ENCODE measurements at regions not wholly inside any gene's neighbourhood (a gene's known extent, or its start where the extent isn't known, plus 50 kb on each side); places are given as distances from the start of the nearest gene placed in this dataset.

- TF ChIP-seq CTCF (conservative IDR thresholded peaks at IDR 0.05; ENCODE audit: low read depth, low read length) (no peak), CHD1 (IDR thresholded peaks at IDR 0.05; ENCODE audit: low read depth, low read length) (no peak), RFX5 (IDR thresholded peaks at IDR 0.05; ENCODE audit: low read depth, low read length) (no peak), RAD21 (IDR thresholded peaks at IDR 0.05; ENCODE audit: low read length) (no peak), POLR2A (IDR thresholded peaks at IDR 0.05; ENCODE audit: low read depth, low read length) (no peak), MAZ (IDR thresholded peaks at IDR 0.05; ENCODE audit: borderline replicate concordance, low read depth, low read length) (no peak), CEBPB (IDR thresholded peaks at IDR 0.05; ENCODE audit: low read depth, low read length) (no peak), SMC3 (IDR thresholded peaks at IDR 0.05; ENCODE audit: low read depth, low read length) (no peak), USF2 (IDR thresholded peaks at IDR 0.05; ENCODE audit: low read depth, low read length) (no peak), RCOR1 (IDR thresholded peaks at IDR 0.05; ENCODE audit: insufficient replicate concordance, low read length) (no peak), FOS (IDR thresholded peaks at IDR 0.05; ENCODE audit: low read depth, low read length) (no peak), MAFK (IDR thresholded peaks at IDR 0.05; ENCODE audit: low read depth, low read length) (no peak), MXI1 (IDR thresholded peaks at IDR 0.05; ENCODE audit: borderline replicate concordance, low read depth, low read length) (no peak)
Measured at GRCh38 chr18:55968550-55968949, 380.6 kb upstream of the TCF4 start.

Measured in IMR-90 (cell line).